ENCODE measurements at regions not wholly inside any gene's neighbourhood (a gene's known extent, or its start where the extent isn't known, plus 50 kb on each side); places are given as distances from the start of the nearest gene placed in this dataset.
A peak's percentile ranks its signal among the peaks of the same experiment; 100 is the strongest.

DNA sequence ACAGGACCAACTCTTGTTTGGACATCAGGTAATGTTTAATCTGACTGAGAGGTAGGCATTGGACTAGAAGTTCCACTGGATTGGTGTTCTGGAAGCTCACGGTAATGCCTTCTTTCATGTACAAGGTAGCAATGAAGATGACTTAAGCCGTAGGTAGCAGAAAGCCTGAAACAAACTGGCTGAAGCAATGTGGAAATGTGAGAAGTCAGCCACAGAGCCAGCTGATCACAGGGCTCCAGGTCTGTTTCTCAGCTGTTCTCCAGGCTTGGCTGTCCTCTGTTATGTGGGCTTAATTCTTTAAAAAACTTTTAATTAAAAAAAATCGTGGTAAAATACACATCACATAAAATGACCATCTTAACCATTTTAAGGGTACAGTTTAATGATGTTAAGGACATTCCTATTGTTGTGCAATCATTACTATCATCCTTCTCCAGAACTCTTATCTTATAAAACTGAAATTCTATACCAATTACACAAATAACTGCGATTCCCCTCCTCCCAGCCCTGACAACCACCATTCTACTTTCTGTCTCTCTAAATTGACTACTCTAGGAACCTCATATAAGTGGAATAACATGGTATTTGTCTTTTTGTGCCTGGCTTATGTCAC, 101.4 kb upstream of the ZNF32 start:
- H3K36me3 ChIP-seq, result no peaks in the 10 kb centered on the region
- H3K9me3 ChIP-seq, result no peaks in the 10 kb centered on the region
- H3K27me3 ChIP-seq, result no peaks in the 10 kb centered on the region
- ATAC-seq, result no peak
- intact Hi-C loops (cut with DNase I), result loop anchor here in 1 of 10 donors (5.0 kb wide), 1 partner anchor 53 kb away; no protein-coding TSS in a partner anchor
- H3K4me3 ChIP-seq, result no peak overlapping the region
- TF ChIP-seq, protein P1, sequence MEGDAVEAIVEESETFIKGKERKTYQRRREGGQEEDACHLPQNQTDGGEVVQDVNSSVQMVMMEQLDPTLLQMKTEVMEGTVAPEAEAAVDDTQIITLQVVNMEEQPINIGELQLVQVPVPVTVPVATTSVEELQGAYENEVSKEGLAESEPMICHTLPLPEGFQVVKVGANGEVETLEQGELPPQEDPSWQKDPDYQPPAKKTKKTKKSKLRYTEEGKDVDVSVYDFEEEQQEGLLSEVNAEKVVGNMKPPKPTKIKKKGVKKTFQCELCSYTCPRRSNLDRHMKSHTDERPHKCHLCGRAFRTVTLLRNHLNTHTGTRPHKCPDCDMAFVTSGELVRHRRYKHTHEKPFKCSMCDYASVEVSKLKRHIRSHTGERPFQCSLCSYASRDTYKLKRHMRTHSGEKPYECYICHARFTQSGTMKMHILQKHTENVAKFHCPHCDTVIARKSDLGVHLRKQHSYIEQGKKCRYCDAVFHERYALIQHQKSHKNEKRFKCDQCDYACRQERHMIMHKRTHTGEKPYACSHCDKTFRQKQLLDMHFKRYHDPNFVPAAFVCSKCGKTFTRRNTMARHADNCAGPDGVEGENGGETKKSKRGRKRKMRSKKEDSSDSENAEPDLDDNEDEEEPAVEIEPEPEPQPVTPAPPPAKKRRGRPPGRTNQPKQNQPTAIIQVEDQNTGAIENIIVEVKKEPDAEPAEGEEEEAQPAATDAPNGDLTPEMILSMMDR (IDR thresholded peaks at IDR 0.05), result no peak
- no peak for DNase-seq
- 83 to 85% methylated on average over 4 of the region's 4 CpGs for WGBS, 2 donors
- peaks cover 0 to 22% (median 3%) of the 10 kb centered on the region in 9 donors for H3K4me1 ChIP-seq
- no peak overlapping the region for H3K27ac ChIP-seq

DNA sequence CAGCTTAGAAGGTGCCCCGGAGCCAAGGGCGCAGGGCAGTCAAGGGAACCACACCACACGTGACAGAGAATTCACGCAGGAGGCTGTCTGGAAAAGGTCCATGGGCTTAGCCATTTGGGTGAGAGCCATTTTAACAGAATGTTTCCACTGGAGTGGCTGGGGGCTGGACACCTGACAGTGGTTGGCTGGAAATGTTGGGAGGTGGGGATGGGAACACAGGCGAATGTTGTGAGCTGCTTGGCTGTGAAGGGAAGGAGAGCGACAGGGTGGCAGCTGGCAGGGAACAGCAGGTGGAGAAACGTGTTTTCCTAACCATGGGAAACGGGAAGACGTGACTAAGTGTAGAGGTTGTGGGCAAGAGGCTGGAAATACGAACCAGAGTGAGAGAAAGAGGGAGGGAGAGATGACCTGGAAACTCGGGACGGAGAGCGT, 100.5 kb upstream of the ZNF32 start:
- no peak overlapping the region for H3K4me3 ChIP-seq
- H3K9me3 ChIP-seq, result no peaks in the 10 kb centered on the region
- WGBS, 2 donors, result 91 to 92% methylated on average over 13 of the region's 13 CpGs
- TF ChIP-seq, protein P1 (IDR thresholded peaks at IDR 0.05), result no peak
- DNase-seq, result no peak
- no peaks in the 10 kb centered on the region for H3K27me3 ChIP-seq
- peak in 4 of 8 donors; percentile 10 to 46 (median 25) for ATAC-seq
- H3K36me3 ChIP-seq, result no peaks in the 10 kb centered on the region
- intact Hi-C loops (cut with DNase I), result no loop called here
- peaks cover 0 to 16% (median 3%) of the 10 kb centered on the region in 9 donors for H3K4me1 ChIP-seq
- H3K27ac ChIP-seq, result no peak overlapping the region

DNA sequence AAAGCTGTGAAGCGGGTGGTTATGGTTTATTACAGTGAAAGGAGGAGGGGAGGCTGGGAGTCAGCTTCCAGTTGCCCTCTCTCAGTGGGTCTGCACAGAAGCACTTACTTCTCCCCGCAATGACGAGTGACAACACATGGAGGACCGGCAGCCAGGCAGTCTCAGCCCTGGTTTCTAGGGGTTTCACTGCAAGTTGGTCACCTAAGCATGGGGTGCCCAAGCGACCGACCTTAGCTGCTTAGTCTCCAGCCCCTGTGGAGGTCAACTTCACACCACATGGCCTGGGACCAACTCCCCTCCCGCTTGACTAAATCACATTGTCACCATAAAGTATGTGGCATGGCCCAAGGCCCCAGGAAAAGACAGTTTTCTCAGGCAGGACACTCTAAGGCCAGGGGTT, 99.9 kb upstream of the ZNF32 start:
- ATAC-seq (no peak), DNase-seq (no peak)
- Histone ChIP-seq H3K4me3 (no peak overlapping the region), H3K27me3 (no peaks in the 10 kb centered on the region), H3K4me1 (peaks cover 0 to 12% (median 3%) of the 10 kb centered on the region in 9 donors), H3K9me3 (no peaks in the 10 kb centered on the region), H3K27ac (no peak overlapping the region), H3K36me3 (no peaks in the 10 kb centered on the region)
- intact Hi-C loops (cut with DNase I), result no loop called here
- TF ChIP-seq, protein P1 (IDR thresholded peaks at IDR 0.05), result no peak
- 97 to 98% methylated on average over 7 of the region's 7 CpGs for WGBS, 2 donors

DNA sequence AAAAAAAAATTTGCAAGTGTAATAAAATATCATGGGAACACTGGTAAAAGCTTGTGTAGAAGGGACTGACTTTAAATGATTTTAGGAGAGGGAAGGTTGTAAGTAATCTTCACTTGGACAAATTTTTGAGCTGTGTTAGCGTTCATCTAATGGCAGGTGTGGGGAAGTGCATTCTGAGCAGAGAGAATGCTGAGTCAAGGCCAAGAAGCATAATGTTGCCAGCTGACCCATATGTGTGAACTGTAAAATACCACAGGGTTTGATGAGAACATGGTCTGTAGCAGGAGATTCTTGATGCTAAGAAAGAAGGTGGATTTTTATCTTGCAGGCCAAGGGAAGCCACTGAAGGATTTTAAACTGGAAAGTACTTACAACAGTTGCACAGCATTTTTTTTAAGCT, 98.2 kb upstream of the ZNF32 start:
- 83 to 96% methylated on average over 1 of the region's 1 CpG for WGBS, 2 donors
- no peaks in the 10 kb centered on the region for H3K36me3 ChIP-seq
- no peak overlapping the region for H3K4me3 ChIP-seq
- H3K27me3 ChIP-seq, result no peaks in the 10 kb centered on the region
- H3K9me3 ChIP-seq, result no peaks in the 10 kb centered on the region
- intact Hi-C loops (cut with DNase I), result no loop called here
- no peaks in the 10 kb centered on the region for H3K4me1 ChIP-seq
- DNase-seq (no peak), ATAC-seq (no peak)
- TF ChIP-seq, protein P1 (IDR thresholded peaks at IDR 0.05), result no peak
- no peak overlapping the region for H3K27ac ChIP-seq

All from heart right ventricle (tissue), 16 donors.